GM21367 (cell line): ENCODE measurements at regions not wholly inside any gene's neighbourhood (a gene's known extent, or its start where the extent isn't known, plus 50 kb on each side); places are given as distances from the start of the nearest gene placed in this dataset.
"Not testable (repeated sequence)": the region's sequence is repeated elsewhere in the genome, so short reads cannot be mapped to it uniquely, and the experiment has no call there.

Source experiments
- ATAC-seq: cut with Tn5 transposase; IDR thresholded peaks from one replicate; pipeline ENCODE4 v1.9.1; 2021; ENCODE audit not compliant: unreplicated experiment

DNA sequence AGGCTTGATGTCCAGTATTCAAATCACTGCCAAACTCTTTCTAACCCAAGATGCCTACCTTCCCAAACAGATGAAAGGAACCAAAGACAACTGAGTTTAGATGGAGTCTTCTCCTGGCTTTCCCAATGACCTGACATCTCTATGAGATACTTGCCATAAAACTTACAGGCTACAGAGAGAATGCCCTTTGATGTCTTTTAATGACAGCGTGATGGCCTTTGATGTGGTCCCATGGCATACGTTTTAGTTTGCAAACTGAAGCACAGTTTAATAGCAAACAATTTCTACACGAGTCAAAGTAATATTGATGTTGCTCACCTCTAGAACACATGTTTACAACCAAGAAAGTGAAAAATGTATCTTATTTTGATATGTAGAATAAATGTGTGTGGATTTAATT, 73.2 kb downstream of the ZIC4 start:
- no peak for ATAC-seq

DNA sequence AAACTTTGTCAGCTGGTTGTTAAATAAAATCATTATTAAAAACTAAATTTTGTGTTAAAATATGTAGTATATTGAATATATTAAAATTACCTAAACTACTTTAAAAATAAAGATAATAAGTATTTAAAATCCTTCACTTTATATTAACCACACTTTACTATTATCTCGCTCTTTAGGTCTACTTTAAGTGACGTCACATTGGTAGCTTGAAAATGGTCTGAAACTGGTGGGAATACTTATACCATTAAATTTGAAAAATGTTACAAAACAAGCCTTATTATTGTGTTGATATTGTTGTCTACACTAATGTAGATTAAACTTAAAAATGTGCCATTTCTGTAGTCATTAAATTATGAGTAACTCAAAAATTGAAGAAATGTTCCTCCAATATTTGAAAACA, 77.6 kb downstream of the ZIC4 start:
- ATAC-seq = no peak

DNA sequence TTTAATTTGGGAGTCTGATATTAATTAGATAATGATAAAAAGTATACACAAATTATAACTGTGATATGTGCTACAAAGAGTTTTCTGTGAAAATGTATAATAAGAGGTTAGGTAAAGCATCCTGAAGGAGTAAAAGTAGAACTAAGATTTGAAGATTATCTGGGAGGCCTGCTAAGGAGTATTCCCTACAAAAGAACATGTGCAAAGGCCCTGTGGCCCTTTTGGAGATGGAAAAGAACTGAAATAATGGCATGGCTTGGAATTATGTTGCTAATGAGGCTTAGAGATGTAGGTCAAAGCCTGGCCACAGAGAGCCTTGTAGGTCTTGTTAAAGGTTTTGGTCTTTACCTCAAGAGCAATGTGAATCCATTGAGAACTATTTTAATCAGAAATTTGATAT, 82.0 kb downstream of the ZIC4 start:
- ATAC-seq = no peak

DNA sequence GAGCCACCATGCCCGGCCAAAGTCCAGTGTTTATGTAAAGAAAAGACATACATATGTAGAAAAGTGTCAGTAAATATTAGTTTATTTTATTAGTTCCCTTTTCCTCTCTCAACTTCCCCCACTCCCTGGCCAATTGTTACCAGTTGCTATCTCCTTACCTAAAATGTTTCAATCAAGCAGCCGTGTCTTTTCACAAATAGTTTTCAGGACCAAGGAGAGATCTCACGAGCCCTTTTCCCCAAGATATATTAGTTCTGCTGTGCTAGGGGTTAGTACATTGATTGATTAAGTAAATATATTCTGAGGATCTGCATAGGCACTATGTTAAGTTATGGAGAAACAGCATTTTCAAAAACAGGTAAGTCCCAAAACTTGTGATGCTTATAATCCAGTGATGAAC, 87.4 kb downstream of the ZIC4 start:
- ATAC-seq = no peak

DNA sequence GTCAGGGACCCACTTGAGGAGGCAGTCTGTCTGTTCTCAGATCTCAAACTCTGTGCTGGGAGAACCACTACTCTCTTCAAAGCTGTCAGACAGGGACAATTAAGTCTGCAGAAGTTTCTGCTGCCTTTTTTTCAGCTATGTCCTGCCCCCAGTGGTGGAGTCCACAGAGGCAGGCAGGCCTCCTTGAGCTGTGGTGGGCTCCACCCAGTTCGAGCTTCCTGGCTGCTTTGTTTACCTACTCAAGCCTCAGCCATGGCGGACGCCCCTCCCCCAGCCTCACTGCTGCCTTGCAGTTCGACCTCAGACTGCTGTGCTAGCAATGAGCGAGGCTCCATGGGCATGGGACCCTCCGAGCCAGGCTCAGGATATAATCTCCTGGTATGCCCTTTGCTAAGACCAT, 89.3 kb downstream of the ZIC4 start:
- not testable (repeated sequence) for ATAC-seq

DNA sequence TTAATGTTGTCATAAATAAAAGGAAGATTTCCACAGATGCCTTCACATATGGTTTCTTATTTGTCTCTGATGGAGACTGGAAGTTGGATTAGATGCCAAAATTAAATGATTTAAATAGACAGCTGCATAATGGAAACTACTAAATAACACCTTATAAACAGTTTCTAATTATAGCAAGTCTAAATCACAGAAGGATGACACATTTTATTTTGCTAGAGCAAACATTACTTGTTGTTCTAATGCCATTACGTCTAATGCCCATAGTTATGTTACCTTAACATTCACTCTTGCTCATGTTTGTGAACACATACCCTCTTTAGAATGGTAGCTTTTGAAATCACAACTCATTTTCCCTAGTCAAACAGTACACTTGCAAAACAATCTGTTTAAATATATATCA, 92.8 kb downstream of the ZIC4 start:
- ATAC-seq = no peak

DNA sequence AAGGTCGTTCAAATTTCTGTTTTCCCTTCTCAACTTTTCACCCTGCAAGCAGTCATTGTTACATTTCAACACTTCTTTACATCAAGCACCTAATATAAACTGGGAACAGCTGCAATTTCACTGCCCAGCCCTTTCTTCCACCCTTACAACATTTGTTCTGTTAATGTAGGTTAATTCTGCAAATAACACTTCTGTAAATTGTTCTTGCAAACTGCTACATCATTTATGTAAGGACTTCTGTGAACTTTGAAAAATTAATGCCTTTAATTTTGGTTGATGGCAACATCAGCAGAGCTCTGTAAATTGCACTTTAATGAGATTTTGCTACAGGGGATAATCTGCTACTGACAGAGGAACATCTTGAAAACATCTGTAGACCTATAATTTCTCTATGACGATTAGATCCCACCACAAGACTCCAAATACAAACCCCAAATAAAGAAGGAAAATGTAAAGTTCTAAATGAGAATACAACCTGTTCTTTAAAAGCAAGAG, 93.5 kb downstream of the ZIC4 start:
- ATAC-seq = no peak

DNA sequence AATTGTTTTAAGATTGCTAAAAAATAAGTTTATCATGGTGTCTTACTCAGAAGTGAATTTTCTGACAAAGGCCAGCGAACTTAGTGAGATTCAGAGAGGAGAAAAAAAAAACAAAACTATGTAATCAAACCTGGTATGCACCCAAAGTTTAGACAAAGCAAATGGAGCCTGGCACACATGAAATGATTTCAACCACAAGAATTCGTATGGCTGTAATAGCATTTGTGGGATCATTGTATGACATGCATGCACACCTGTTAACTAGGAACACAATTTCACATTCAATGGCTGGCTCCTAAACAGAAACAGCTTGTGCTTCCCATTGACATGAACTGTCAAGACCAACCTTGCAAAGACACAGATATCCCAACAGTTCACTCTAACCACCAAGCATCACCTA, 94.6 kb downstream of the ZIC4 start:
- no peak for ATAC-seq

DNA sequence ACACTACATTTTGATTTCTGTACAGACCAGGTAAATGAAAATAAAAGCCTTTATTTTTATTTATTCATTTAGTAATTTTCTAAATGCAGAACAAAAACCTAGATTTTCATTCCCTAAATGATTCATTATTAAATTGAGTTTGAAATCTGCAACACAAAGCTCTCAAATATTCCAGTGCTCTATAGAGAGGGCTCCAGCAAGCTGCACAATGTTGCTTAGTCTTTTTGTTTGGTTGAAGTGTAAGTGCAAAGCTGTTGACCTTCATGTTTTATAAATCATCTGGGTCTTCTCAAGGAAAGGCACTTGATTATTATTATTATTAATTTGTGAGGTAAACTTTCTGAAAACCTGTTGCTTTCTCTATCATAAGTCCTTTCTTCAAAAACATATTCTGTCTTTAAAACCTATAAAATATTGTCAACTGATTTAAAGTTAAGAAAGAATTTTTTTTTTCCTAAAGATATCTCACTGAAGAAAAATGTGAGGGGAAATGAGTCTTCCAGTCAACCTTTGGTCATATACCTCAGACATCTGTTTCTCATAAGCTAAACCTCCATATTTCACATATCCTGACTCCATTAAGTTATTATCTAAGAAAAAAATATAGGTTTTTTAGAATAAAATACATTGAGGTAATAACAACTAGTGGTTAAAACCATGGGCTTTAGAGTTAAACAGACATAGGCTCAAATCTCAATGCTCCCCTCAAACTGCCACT, 100.7 kb downstream of the ZIC4 start:
- ATAC-seq = no peak

DNA sequence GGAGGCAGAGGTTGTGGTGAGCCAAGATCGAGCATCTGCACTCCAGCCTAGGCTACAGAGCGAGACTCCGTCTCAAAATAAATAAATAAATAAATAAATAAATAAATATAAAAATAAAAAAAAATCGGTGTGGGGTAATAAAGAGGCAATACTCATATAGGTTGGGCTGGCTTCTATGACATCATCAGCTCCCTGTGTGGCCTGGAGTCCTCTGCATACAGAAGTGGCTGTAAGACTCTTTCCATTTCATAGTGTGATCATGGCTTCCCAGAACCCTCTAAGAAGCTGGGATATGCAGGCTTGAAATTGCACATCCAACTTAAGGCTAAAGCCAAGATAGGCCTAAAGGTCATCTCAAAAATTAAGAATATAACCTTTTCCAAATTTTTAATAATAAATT, 101.6 kb downstream of the ZIC4 start:
- ATAC-seq = no peak

DNA sequence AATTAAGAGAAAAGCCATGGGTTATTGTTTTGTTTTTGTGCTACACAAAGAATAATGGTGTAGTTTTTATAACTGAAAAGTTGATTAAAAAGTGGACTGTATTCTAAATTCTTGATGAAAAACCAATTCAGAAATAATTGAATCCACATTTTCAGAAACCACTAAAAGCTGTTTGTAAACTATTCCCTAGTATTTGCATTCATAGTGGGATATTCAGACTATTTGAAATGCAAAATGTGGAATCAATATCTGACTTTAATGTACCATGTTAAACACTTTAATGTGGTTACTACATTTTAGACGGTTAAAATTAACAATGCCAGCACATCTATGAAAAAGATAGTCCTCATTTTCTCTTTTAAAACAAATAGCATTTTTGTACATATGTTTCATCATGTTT, 104.6 kb downstream of the ZIC4 start:
- no peak for ATAC-seq

DNA sequence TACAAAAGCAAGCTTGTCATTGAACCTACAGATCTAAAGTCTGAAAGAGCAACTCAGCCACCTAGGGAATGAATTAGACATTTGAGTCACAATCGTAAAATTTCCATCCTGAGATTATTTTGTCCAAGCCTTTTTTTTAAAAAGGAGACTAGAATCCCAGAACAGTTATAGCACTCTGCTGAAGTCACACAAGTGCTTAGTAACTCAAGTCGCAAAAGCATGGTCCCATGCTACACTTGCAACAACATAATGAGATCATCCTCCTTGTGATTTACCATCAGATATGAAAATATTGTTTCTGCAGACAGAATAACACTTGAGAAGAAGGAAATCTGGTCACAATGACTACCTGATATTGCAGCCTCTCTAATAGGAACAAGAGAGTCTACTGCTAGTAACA, 106.7 kb downstream of the ZIC4 start:
- ATAC-seq = no peak

DNA sequence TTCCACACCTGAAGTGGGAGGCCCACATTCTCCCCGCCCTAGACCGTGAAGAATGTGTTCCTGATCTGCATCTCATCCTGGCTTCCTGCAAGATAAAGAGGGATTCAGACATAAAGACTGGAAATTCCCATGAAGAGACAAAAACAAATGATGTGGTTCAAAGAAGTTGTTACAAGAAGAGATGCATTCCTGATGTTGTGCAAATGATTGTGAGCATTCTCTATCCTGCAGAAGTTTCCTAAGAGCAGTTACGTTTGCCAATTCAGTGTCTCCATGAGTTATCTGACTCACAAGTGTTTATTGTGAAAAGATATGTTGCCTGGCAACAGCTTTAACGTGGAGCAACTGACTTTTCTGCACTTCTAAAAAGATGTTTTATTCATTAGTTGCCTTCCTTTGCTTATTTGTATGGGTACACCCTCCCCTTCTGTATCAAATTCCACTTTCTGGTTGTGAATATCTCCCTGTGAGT, 107.8 kb downstream of the ZIC4 start:
- no peak for ATAC-seq

DNA sequence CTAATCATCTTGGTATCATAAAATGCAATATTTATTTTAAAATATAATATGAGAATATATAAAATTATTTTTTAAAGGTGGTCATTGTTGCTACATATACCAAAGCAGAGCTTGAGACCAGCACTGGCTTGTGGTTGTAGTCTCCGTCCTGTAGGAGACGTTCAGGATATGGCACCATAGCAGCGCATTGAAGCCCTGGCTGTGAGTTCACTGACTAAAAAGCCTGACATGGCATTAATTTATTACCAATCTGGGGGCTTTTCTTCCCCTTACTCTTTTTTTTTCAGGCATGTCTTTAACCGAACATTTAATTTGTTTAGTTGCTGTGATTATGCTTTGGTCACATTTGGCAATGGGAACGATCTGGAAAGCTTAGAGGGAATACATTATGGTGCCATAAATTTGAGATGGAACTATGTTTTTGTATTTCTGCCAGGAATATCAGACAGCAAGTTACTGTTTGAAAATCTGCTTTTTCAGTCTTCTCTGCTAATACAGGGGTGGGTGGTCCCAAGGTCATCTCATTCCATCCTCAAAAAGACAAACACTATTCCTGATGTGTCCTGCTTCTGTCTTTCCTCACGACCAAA, 108.5 kb downstream of the ZIC4 start:
- no peak for ATAC-seq

DNA sequence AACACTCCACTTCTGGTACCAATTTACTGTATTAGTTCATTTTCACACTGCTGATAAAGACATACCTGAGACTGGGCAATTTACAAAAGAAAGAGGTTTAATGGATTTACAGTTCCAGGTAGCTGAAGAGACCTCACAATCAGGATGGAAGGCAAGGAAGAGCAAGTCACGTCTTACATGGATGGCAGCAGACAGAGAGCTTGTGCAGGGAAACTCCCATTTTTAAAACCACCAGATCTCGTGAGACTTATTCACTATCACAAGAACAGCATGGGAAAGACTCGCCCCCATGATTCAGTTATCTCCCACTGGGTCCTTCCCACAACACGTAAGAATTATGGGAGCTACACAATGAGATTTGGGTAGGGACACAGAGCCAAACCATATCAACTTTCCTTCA, 119.0 kb downstream of the ZIC4 start:
- ATAC-seq = not testable (repeated sequence)

DNA sequence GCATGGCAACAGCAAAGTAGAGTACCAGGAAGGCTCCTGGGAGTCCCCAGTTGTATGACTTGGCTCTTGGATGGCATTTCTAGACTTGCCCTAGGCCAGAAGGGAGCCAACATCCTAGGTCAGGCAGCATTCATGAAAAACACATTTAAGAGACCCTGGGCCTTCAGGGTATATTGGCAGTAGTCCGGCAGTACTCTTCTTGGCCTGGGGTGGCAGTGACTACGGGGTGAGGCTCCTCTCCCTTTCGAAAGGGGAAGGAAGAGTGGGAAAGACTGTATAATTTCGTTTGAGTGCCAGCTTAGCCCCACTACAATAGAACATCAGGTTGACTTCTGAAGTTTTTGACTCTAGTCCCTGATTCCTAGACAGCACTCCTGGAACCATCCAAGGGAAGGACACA, 136.4 kb downstream of the ZIC4 start:
- ATAC-seq = no peak

DNA sequence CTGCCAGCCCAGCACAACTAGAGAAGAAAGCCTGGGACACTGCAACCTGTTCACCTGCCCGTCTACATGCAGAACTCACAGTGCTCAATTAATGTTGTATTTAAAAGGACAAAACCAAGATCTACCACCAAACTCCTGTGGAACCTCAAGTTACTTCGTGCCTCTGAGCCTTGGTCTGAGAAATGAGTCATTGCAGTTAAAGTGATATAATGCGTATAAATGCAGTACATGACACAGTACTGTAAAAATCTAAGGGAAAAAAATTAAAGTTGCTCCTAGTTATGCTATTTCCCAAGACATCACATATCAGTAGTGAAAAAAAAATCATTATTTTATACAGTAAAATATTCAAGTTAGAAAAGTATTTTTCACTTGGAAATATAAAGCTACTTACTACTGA, 138.9 kb downstream of the ZIC4 start:
- ATAC-seq = no peak

DNA sequence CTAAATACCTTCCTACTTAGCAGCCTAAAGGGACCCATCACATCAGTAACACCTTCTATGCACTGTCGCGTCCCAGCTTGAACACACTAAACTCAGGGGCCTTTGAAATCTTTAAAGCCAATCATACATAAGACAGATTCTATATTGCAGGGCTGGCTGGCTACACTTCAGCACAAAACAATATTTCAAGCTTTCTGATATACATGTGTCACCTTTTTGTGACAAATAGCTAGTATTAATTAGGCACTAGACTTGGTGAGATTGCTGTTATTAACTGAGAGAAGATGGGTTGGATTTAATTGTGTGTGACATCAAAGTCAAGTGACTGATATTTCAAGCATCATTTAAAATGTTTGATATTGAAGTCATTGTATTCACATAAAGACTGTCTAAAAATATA, 148.4 kb downstream of the ZIC4 start:
- no peak for ATAC-seq

DNA sequence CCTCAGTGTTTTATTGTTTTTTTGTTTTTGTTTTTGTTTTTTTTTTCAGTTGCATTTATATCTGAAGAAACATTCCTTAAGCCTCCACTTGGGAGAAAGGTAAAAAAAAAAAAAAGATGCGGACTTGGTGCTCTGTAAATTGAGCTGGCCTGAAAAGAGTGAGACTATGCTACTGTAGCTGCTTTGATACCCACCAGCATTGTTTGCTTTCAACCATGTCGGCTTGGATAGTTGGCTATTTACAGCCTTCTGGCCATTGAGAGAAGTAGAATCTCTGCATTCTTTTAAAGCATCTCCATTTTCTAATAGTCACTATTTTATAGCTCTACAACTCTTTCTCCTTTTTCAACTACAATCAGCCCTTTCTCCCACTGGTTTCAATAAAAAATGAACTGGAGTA, 149.6 kb downstream of the ZIC4 start:
- ATAC-seq = no peak

DNA sequence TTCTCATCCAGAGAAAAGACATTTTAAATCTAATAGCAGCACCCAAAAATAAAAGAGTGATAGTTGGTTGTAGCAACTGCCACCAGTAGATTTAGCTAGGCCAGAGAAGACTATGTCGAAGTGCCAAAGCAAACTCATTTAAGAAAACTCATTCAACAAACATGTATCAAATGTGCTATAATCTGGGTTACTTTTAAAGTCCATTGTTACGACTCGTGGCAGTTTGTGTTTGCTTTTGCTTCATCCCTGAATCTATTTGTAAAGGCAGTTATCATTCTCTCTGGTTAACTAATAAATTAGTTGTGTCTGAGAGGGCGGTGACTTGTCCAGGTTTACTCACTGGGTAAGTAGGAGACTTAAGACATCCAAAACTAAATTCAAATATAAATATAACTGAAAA, 159.4 kb downstream of the ZIC4 start:
- no peak for ATAC-seq

DNA sequence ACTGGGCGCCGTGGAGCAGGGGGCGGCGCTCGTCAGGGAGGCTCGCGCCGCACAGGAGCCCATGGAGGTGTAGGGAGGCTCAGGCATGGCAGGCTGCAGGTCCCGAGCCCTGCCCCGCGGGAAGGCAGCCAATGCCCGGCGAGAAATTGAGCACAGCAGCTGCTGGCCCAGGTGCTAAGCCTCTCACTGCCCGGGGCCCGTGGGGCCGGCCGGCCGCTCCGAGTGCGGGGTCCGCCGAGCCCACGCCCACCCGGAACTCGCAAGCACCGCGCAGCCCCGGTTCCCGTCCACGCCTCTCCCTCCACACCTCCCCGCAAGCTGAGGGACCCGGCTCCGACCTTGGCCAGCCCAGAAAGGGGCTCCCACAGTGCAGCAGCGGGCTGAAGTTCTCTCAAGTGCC, 160.7 kb downstream of the ZIC4 start:
- ATAC-seq = not testable (repeated sequence)

DNA sequence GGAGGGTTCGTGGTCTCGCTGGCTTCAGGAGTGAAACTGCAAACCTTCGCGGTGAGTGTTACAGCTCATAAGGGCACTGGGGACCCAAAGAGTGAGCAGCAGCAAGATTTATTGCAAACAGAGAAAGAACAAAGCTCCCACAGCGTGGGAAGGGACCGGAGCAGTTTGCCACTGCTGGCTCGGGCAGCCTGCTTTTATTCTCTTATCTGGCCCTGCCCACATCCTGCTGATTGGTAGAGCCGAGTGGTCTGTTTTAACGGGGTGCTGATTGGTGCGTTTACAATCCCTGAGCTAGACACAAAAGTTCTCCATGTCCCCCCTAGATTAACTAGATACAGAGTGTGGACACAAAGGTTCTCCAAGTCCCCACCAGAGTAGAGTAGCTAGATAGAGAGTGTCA, 161.3 kb downstream of the ZIC4 start:
- ATAC-seq = not testable (repeated sequence)

DNA sequence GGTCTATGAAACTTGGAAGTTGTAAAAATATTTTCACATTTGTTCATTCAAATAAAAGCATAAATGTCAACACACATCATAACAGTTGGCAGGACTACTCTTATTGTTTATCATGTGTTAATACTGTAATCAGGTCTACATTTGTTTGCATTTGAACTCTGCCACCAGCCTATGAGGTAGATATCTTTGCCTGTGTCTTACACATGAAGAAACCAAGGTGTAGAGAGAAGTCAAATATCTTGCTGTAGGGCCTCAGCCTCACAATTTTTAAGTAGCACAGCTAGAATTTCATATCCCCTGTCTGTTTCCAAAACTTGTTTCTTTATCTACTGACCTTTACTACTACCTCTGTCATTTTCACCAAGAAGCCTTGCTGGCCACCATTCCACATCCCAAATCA, 161.9 kb downstream of the ZIC4 start:
- no peak for ATAC-seq
